ENCODE measurements at regions not wholly inside any gene's neighbourhood (a gene's known extent, or its start where the extent isn't known, plus 50 kb on each side); places are given as distances from the start of the nearest gene placed in this dataset.

DNA sequence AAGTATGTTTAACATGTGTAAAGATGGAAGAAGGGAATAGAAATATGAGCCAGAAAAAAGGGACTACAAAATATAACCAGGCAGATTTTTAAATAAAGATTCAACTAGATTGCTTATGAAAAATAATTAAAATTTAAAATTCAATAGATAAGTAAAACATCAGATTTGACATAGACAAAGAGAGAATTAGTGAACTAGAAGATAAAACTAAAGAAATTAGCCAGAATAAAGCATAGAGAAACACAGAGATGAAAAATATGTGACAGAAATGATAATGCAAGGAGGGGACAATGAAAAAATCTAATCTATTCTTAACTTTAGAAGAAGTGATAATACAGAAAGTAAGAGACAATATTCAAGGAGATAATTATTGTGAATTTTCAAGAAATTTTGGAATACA is 222.6 kb upstream of the PMFBP1 start:
- TF ChIP-seq CTCF (IDR thresholded peaks at IDR 0.05; ENCODE audit: low read depth, low read length, poor library complexity, severe bottlenecking) (no peak), EZH2phosphoT487 (IDR thresholded peaks at IDR 0.05; ENCODE audit: borderline replicate concordance, low read length) (no peak)

All from DOHH2 (cell line).